Gastrocnemius medialis (tissue), 4 donors: ENCODE measurements at regions not wholly inside any gene's neighbourhood (a gene's known extent, or its start where the extent isn't known, plus 50 kb on each side); places are given as distances from the start of the nearest gene placed in this dataset.

Experiments
- CTCF ChIP-seq, 5 experiments: fragments of 450-650 bp in 3 of 5; fragments of 200-600 bp in 2 of 5; sonication (generic) in 2 of 5; IDR thresholded peaks in 4 of 5; conservative IDR thresholded peaks in 1 of 5; 1 replicate in 4 of 5; 2 replicates in 1 of 5; pipeline ENCODE4 v1.5.1; 2016 to 2019; ENCODE audit warnings: antibody characterized with exemption in 5 of 5, mild to moderate bottlenecking in 3 of 5, moderate library complexity in 3 of 5
- POLR2A ChIP-seq, 2 donors: fragments of 450-650 bp; IDR thresholded peaks; one replicate each; pipeline ENCODE4 v1.6.1; 2017; ENCODE audit warnings: antibody characterized with exemption in 2 of 2, mild to moderate bottlenecking in 2 of 2, moderate library complexity in 2 of 2

DNA sequence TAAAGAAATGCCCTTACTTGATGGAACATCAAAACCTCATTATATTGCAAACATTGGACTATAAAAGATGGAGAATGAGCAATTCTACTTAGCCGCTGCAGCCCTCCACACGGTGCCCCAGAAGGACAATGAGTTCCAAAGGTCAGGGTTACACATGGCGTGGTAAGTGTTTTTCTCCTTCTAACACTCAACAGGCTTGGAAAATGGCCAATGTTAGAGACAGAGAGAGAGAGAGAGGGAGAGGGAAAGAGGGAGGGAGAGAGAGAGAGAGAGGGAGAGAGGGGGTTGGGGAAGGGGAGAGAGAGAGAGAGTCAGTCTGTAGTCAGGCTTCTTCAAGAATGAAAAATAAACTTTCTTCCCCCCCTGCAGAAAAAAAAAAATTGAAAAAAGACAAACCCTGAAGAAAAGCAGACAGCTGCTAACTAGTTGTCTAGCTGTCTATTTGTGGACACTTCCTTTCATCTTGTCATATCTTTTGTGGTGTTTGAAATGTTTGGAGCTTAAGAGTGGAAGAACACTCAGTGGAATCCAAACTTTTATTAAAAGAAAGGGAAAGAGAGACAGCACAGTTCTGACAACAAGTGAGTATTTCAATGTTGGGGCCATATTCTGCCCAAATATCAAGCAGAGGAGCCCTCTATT lies 324.8 kb downstream of the TMEM38B start:
- TF ChIP-seq CTCF (IDR thresholded peaks at IDR 0.05 in 4 of 5, conservative IDR thresholded peaks at IDR 0.05 in 1 of 5): no peak
- no peak for TF ChIP-seq POLR2A (IDR thresholded peaks at IDR 0.05)
